Islet precursor cell (in vitro differentiated cells): ENCODE measurements at regions not wholly inside any gene's neighbourhood (a gene's known extent, or its start where the extent isn't known, plus 50 kb on each side); places are given as distances from the start of the nearest gene placed in this dataset.

Experiments used
- DNase-seq: peaks from one replicate; pipeline ENCODE4 v3.0.0-alpha.2; 2018

- peak; percentile 10 for DNase-seq
Measured at GRCh38 chr11:69219991-69220390, 64.3 kb downstream of the SMIM38 start.

- DNase-seq, result peak; percentile 37
Measured at GRCh38 chr11:69220561-69221051, 64.9 kb downstream of the SMIM38 start.

- peak; percentile 13 for DNase-seq
Measured at GRCh38 chr11:69221086-69221485, 65.4 kb downstream of the SMIM38 start.

- peak; percentile 21 for DNase-seq
Measured at GRCh38 chr11:69221636-69222035, 65.9 kb downstream of the SMIM38 start.

GRCh38 chr11:69227271-69227670 lies 66.7 kb upstream of the MYEOV start:
- DNase-seq, result peak; percentile 29

- DNase-seq, result peak; percentile 25
Measured at GRCh38 chr11:69229511-69229910, 64.4 kb upstream of the MYEOV start.

- DNase-seq, result peak; percentile 23
Measured at GRCh38 chr11:69230856-69231425, 63.0 kb upstream of the MYEOV start.

- DNase-seq, result peak; percentile 49
Measured at GRCh38 chr11:69231466-69232018, 62.4 kb upstream of the MYEOV start.

GRCh38 chr11:69232821-69233743 lies 60.9 kb upstream of the MYEOV start:
- DNase-seq, result peak; percentile 46

- DNase-seq, result no peak
Measured at GRCh38 chr11:69233744-69234570, 60.0 kb upstream of the MYEOV start.

- DNase-seq, result peak; percentile 34
Measured at GRCh38 chr11:69234740-69235710, 58.9 kb upstream of the MYEOV start.

GRCh38 chr11:69238573-69239351 lies 55.2 kb upstream of the MYEOV start:
- DNase-seq, result no peak

GRCh38 chr11:69239641-69240040 lies 54.3 kb upstream of the MYEOV start:
- peak; percentile 20 for DNase-seq

GRCh38 chr11:69240332-69241074 lies 53.5 kb upstream of the MYEOV start:
- peak; percentile 60 for DNase-seq

- DNase-seq, result peak; percentile 35
Measured at GRCh38 chr11:69241075-69241740, 52.7 kb upstream of the MYEOV start.

- no peak for DNase-seq
Measured at GRCh38 chr11:69241844-69242243, 52.1 kb upstream of the MYEOV start.

- DNase-seq, result peak; percentile 23
Measured at GRCh38 chr11:69242266-69242920, 51.6 kb upstream of the MYEOV start.

GRCh38 chr11:69243496-69244200 lies 50.3 kb upstream of the MYEOV start:
- DNase-seq, result peak; percentile 12
